Cardiac muscle cell (in vitro differentiated cells and primary cell): ENCODE measurements at regions not wholly inside any gene's neighbourhood (a gene's known extent, or its start where the extent isn't known, plus 50 kb on each side); places are given as distances from the start of the nearest gene placed in this dataset.

Source experiments
- DNase-seq, 2 donors: peaks; one replicate each; pipeline versions ENCODE4 v3.0.0 to v3.0.0-alpha.2; 2010 to 2017; ENCODE audit warnings: low read depth in 1 of 2, low spot score in 1 of 2
- H3K27ac ChIP-seq: fragments of 200-600 bp; sonication (generic); 2 replicates; pipeline ENCODE4 v1.5.1; 2016
- H3K27me3 ChIP-seq: fragments of 200-600 bp; sonication (generic); 2 replicates; pipeline ENCODE4 v1.6.0; 2016; ENCODE audit warnings: control low read depth
- H3K36me3 ChIP-seq: fragments of 200-600 bp; sonication (generic); 2 replicates; pipeline ENCODE4 v1.5.1; 2016; ENCODE audit warnings: control low read depth
- H3K4me1 ChIP-seq: fragments of 200-600 bp; sonication (generic); 2 replicates; pipeline ENCODE4 v1.8.1; 2017; ENCODE audit warnings: low read depth, mild to moderate bottlenecking, mixed run types
- H3K4me3 ChIP-seq: fragments of 200-600 bp; sonication (generic); 2 replicates; pipeline ENCODE4 v1.5.1; 2016; ENCODE audit warnings: mild to moderate bottlenecking
- H3K9me3 ChIP-seq: fragments of 200-600 bp; sonication (generic); 2 replicates; pipeline ENCODE4 v1.5.1; 2017; ENCODE audit warnings: low read depth, mild to moderate bottlenecking, control low read depth
- TF ChIP-seq, protein P1 (sequence below): IDR thresholded peaks from 2 replicates; pipeline ENCODE4 v1.5.1; 2012; ENCODE audit warnings: low read depth, mild to moderate bottlenecking, low read length

DNA sequence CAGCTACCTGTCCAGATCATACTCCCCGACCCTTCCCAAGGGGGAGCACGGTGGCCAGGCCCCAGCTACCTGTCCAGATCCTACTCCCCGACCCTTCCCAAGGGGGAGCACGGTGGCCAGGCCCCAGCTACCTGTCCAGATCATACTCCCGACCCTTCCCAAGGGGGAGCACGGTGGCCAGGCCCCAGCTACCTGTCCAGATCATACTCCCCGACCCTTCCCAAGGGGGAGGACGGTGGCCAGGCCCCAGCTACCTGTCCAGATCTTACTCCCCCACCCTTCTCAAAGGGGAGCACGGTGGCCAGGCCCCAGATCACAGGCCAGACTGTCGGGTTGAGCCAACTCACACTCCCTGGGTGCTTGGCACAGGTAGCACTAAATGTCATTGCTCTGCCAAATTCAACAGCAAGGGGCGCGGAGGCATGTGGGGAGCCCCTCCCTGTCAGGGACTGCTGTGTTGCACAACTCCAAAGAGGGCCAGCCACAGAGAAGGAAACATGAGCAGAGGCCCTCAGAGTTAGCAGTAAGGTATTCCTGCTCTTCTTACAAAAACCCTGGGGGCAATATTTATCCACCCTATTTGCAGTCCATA, 136.9 kb downstream of the OLFM1 start:
- Histone ChIP-seq H3K27ac (no peak overlapping the region), H3K9me3 (no peaks in the 10 kb centered on the region), H3K4me3 (no peak overlapping the region), H3K36me3 (no peaks in the 10 kb centered on the region), H3K4me1 (no peaks in the 10 kb centered on the region), H3K27me3 (no peaks in the 10 kb centered on the region)
- TF ChIP-seq, protein P1, sequence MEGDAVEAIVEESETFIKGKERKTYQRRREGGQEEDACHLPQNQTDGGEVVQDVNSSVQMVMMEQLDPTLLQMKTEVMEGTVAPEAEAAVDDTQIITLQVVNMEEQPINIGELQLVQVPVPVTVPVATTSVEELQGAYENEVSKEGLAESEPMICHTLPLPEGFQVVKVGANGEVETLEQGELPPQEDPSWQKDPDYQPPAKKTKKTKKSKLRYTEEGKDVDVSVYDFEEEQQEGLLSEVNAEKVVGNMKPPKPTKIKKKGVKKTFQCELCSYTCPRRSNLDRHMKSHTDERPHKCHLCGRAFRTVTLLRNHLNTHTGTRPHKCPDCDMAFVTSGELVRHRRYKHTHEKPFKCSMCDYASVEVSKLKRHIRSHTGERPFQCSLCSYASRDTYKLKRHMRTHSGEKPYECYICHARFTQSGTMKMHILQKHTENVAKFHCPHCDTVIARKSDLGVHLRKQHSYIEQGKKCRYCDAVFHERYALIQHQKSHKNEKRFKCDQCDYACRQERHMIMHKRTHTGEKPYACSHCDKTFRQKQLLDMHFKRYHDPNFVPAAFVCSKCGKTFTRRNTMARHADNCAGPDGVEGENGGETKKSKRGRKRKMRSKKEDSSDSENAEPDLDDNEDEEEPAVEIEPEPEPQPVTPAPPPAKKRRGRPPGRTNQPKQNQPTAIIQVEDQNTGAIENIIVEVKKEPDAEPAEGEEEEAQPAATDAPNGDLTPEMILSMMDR = no peak
- no peak for DNase-seq

DNA sequence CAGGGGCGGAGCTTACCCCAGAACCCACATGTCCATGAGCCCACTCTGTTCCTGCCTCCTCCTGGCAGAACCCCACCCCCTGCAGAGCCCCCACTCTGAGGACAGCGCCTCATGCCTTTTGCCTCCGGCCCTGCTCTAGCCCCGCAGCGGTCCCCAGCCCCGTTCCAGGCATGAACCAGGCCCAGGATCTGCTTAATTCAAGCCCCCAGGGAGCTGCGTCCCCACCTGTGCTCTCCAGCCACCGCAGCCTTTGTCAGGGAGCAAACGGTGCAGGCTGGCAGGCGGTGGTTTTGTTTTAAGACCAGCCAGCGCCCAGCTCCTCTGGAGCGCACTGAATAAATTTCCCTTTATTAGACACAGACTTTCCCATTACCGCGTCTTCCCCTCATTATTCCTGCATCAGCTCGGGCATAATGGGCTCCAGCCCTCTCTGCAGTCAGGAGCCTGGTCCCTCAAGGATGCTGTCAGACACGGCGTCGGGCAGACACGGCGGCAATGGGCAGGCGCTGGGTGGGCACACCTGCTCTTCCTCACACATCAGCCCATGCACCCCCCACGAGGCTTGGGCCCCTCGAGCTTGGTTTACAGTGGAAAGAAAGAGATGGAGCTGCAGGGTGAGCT, 137.6 kb downstream of the OLFM1 start:
- Histone ChIP-seq H3K27ac (no peak overlapping the region), H3K4me3 (no peak overlapping the region), H3K36me3 (no peaks in the 10 kb centered on the region), H3K9me3 (no peaks in the 10 kb centered on the region), H3K4me1 (no peaks in the 10 kb centered on the region), H3K27me3 (no peaks in the 10 kb centered on the region)
- no peak for DNase-seq
- TF ChIP-seq, protein P1 = no peak

DNA sequence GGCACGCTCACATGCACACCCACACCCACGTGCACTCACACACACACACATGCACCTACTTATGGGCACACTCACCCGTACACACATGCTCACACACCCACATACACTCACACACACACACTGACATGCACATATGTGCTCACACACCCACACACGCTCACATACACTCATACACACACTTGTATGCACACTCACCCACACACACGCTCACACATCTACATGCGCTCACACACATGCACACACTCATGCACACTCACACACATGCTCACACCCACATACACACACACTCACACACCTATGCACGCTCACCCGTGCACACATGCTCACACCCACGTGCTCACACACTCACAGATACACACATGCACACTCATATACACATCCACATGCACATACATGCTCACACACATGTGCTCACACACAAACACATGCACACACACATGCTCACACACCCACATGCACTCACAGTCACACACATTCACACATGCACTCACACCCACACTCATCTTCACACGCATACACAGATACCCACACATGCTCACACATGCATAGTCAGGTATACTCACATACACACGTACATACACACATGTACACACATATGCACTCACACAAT, 138.3 kb downstream of the OLFM1 start:
- no peaks in the 10 kb centered on the region for H3K9me3 ChIP-seq
- H3K4me1 ChIP-seq = no peaks in the 10 kb centered on the region
- H3K27ac ChIP-seq = no peak overlapping the region
- TF ChIP-seq, protein P1 = no peak
- H3K4me3 ChIP-seq = no peak overlapping the region
- no peak for DNase-seq
- no peaks in the 10 kb centered on the region for H3K36me3 ChIP-seq
- no peaks in the 10 kb centered on the region for H3K27me3 ChIP-seq

DNA sequence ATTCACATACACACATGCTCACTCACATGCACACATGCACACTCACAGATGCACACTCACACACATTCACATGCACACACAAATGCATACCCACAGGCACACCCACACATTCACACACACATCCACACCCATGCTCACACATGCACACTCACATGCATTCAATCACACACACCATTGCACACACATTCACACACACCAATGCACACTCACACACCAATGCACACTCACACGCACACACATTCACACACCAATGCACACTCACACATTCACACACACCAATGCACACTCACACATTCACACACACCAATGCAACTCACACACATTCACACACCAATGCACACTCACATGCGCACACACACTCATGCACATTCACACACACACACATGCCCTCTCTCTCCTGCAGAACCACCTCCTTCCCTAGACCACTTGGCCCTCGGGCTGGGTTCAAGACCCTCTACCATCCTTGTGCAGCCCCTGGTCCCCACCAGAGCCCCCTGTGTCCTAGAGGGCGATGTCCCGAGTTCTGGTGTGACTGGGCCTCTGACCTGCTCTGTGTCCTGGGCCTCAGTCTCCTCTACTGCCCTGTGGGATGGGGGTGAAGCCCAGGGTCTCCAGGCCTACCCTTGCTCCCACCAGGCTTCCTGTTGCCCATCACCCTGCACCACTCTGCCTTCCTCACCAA, 139.0 kb downstream of the OLFM1 start:
- Histone ChIP-seq H3K36me3 (no peaks in the 10 kb centered on the region), H3K9me3 (no peaks in the 10 kb centered on the region), H3K27me3 (no peaks in the 10 kb centered on the region), H3K4me1 (no peaks in the 10 kb centered on the region), H3K4me3 (no peak overlapping the region), H3K27ac (no peak overlapping the region)
- TF ChIP-seq, protein P1 = no peak
- no peak for DNase-seq

DNA sequence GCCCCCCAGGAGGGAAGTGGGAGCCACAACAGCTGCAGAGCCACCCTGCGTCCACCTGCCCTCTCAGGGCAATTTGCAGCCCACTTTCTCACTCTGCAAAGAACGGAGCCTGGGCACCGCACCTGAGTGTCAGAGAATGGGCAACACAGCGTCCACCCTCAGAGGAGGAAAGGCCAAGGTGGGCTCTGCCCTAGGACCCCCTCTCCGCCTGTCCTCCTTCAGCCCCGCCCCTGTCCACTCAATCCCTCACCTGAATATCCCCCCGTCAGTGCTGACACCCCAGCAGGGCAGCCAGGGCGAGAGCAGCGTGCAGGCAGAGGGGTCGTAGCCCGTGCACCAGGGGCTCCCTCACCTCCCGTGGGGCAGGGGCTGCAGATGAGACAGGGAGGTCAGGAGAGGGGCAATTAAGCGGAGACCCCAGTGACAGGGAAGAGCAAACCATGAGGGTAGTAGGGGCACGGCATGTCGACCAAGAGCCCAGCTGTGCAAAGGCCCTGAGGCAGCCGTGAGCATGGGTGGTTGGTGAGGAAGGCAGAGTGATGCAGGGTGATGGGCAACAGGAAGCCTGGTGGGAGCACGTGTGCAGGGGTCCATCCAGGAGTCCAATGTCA, 140.3 kb downstream of the OLFM1 start:
- H3K9me3 ChIP-seq = no peaks in the 10 kb centered on the region
- TF ChIP-seq, protein P1 = no peak
- no peaks in the 10 kb centered on the region for H3K4me1 ChIP-seq
- DNase-seq = no peak
- H3K27ac ChIP-seq = no peak overlapping the region
- no peaks in the 10 kb centered on the region for H3K36me3 ChIP-seq
- no peaks in the 10 kb centered on the region for H3K27me3 ChIP-seq
- no peak overlapping the region for H3K4me3 ChIP-seq
